CD4-positive, alpha-beta T cell treated with Interferon alpha-2 for 1 hour (primary cell): ENCODE measurements at regions not wholly inside any gene's neighbourhood (a gene's known extent, or its start where the extent isn't known, plus 50 kb on each side); places are given as distances from the start of the nearest gene placed in this dataset.

Experiments used
- DNase-seq, 2 donors: peaks; one replicate each; pipeline ENCODE4 v3.0.0-alpha.2; 2020 to 2022

- no peak for DNase-seq
Measured at GRCh38 chr21:19878133-19878532, 1120.1 kb upstream of the NCAM2 start.

- DNase-seq: no peak
Measured at GRCh38 chr21:19899645-19900044, 1098.6 kb upstream of the NCAM2 start.

- DNase-seq: no peak
Measured at GRCh38 chr21:19900149-19900548, 1098.1 kb upstream of the NCAM2 start.

GRCh38 chr21:19908390-19908789 lies 1089.8 kb upstream of the NCAM2 start:
- DNase-seq: no peak

GRCh38 chr21:19914028-19914427 lies 1084.2 kb upstream of the NCAM2 start:
- DNase-seq: no peak

GRCh38 chr21:19921211-19921610 lies 1077.0 kb upstream of the NCAM2 start:
- DNase-seq: no peak

- DNase-seq: no peak
Measured at GRCh38 chr21:19922122-19922521, 1076.1 kb upstream of the NCAM2 start.

- no peak for DNase-seq
Measured at GRCh38 chr21:19935467-19935866, 1062.7 kb upstream of the NCAM2 start.

GRCh38 chr21:19937619-19938018 lies 1060.6 kb upstream of the NCAM2 start:
- no peak for DNase-seq

GRCh38 chr21:19941626-19942025 lies 1056.6 kb upstream of the NCAM2 start:
- DNase-seq: no peak

- no peak for DNase-seq
Measured at GRCh38 chr21:19950347-19950746, 1047.9 kb upstream of the NCAM2 start.

- no peak for DNase-seq
Measured at GRCh38 chr21:19969156-19969555, 1029.1 kb upstream of the NCAM2 start.

GRCh38 chr21:19981938-19982337 lies 1016.3 kb upstream of the NCAM2 start:
- DNase-seq: no peak

GRCh38 chr21:19986396-19986795 lies 1011.8 kb upstream of the NCAM2 start:
- DNase-seq: no peak

GRCh38 chr21:19987671-19988070 lies 1010.5 kb upstream of the NCAM2 start:
- DNase-seq: no peak

GRCh38 chr21:19992540-19992939 lies 1005.7 kb upstream of the NCAM2 start:
- no peak for DNase-seq

GRCh38 chr21:19993268-19993667 lies 1004.9 kb upstream of the NCAM2 start:
- no peak for DNase-seq

- DNase-seq: no peak
Measured at GRCh38 chr21:19995253-19995652, 1003.0 kb upstream of the NCAM2 start.

- DNase-seq: no peak
Measured at GRCh38 chr21:19998453-19998852, 999.8 kb upstream of the NCAM2 start.

- DNase-seq: no peak
Measured at GRCh38 chr21:19999369-20000272, 998.6 kb upstream of the NCAM2 start.

GRCh38 chr21:20004367-20004766 lies 993.8 kb upstream of the NCAM2 start:
- no peak for DNase-seq

GRCh38 chr21:20010691-20011200 lies 987.5 kb upstream of the NCAM2 start:
- no peak for DNase-seq

GRCh38 chr21:20013851-20014250 lies 984.4 kb upstream of the NCAM2 start:
- no peak for DNase-seq

GRCh38 chr21:20016435-20017005 lies 981.7 kb upstream of the NCAM2 start:
- DNase-seq: no peak
